Gastroesophageal sphincter (tissue), 3 donors: ENCODE measurements at regions not wholly inside any gene's neighbourhood (a gene's known extent, or its start where the extent isn't known, plus 50 kb on each side); places are given as distances from the start of the nearest gene placed in this dataset.

Experiments used
- CTCF ChIP-seq, 4 experiments: fragments of 200-600 bp in 2 of 4; fragments of 450-650 bp in 2 of 4; sonication (generic) in 1 of 4; IDR thresholded peaks; one replicate each; pipeline ENCODE4 v1.5.1; 2017 to 2019; ENCODE audit warnings: antibody characterized with exemption in 4 of 4, mild to moderate bottlenecking in 2 of 4, moderate library complexity in 2 of 4
- EP300 ChIP-seq: sonication (generic); formaldehyde crosslinking; IDR thresholded peaks from one replicate; pipeline ENCODE4 v1.6.1; 2017; ENCODE audit warnings: antibody characterized with exemption, mild to moderate bottlenecking
- POLR2A ChIP-seq, 2 donors: fragments of 450-650 bp; IDR thresholded peaks; one replicate each; pipeline ENCODE4 v1.6.1; 2017; ENCODE audit warnings: antibody characterized with exemption in 2 of 2, mild to moderate bottlenecking in 2 of 2, moderate library complexity in 1 of 2
- POLR2AphosphoS5 ChIP-seq: sonication (generic); formaldehyde crosslinking; IDR thresholded peaks from one replicate; pipeline ENCODE4 v1.6.1; 2017; ENCODE audit warnings: antibody characterized with exemption

GRCh38 chr11:82404981-82405380, 328.7 kb downstream of the FAM181B start:
- TF ChIP-seq EP300 (no peak), POLR2A (IDR thresholded peaks at IDR 0.05) (no peak), CTCF (IDR thresholded peaks at IDR 0.05) (no peak), POLR2AphosphoS5 (no peak)
